ENCODE measurements at regions not wholly inside any gene's neighbourhood (a gene's known extent, or its start where the extent isn't known, plus 50 kb on each side); places are given as distances from the start of the nearest gene placed in this dataset.

- DNase-seq (ENCODE audit: low spot score), result no peak
Observed at GRCh38 chr12:94714378-94715114, 64.2 kb upstream of the TMCC3 start.

- no peak for DNase-seq (ENCODE audit: low spot score)
Observed at GRCh38 chr12:94712815-94713515, 62.6 kb upstream of the TMCC3 start.

GRCh38 chr12:94710933-94711332, 60.6 kb upstream of the TMCC3 start:
- no peak for DNase-seq (ENCODE audit: low spot score)

- no peak for DNase-seq (ENCODE audit: low spot score)
Observed at GRCh38 chr12:94707892-94708291, 57.5 kb upstream of the TMCC3 start.

- DNase-seq (ENCODE audit: low spot score), result no peak
Observed at GRCh38 chr12:94707036-94707435, 56.7 kb upstream of the TMCC3 start.

- DNase-seq (ENCODE audit: low spot score), result no peak
Observed at GRCh38 chr12:94706250-94706661, 55.9 kb upstream of the TMCC3 start.

GRCh38 chr12:94705676-94706075, 55.3 kb upstream of the TMCC3 start:
- no peak for DNase-seq (ENCODE audit: low spot score)

- DNase-seq (ENCODE audit: low spot score), result no peak
Observed at GRCh38 chr12:94704452-94705306, 54.3 kb upstream of the TMCC3 start.

- no peak for DNase-seq (ENCODE audit: low spot score)
Observed at GRCh38 chr12:94702696-94703095, 52.3 kb upstream of the TMCC3 start.

GRCh38 chr12:94701711-94702110, 51.4 kb upstream of the TMCC3 start:
- no peak for DNase-seq (ENCODE audit: low spot score)

- no peak for DNase-seq (ENCODE audit: low spot score)
Observed at GRCh38 chr12:94700662-94701061, 50.3 kb upstream of the TMCC3 start.

Measured in ecto neural progenitor cell (in vitro differentiated cells).